Activated effector memory CD4-positive, alpha-beta T cell treated with Interleukin-2 at 50 U/mL for 16 hours (primary cell): ENCODE measurements at regions not wholly inside any gene's neighbourhood (a gene's known extent, or its start where the extent isn't known, plus 50 kb on each side); places are given as distances from the start of the nearest gene placed in this dataset.
"Not testable (repeated sequence)": the region's sequence is repeated elsewhere in the genome, so short reads cannot be mapped to it uniquely, and the experiment has no call there.

Source experiments
- DNase-seq: peaks from one replicate; pipeline ENCODE4 v3.0.0-alpha.2; 2020

DNA sequence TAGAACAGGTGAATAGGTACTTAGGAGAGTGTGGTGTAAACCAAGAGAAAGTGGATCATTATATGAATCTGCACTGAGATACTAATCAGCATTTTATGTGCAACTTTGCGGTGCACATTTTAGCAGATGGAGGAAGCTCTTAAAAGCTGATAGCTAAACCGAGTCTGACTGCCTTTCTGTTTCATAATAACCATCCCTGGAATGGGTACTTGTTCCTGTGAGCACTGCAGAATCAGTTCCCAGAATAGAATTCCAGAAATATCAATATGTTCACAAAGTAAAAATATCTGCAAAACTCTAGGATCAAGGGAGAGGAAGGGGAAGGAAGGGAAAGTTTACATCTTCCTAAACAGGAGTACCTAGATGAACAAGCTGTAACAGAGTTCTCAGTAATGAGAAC lies 432.2 kb upstream of the HNRNPA3 start:
- DNase-seq, result no peak

DNA sequence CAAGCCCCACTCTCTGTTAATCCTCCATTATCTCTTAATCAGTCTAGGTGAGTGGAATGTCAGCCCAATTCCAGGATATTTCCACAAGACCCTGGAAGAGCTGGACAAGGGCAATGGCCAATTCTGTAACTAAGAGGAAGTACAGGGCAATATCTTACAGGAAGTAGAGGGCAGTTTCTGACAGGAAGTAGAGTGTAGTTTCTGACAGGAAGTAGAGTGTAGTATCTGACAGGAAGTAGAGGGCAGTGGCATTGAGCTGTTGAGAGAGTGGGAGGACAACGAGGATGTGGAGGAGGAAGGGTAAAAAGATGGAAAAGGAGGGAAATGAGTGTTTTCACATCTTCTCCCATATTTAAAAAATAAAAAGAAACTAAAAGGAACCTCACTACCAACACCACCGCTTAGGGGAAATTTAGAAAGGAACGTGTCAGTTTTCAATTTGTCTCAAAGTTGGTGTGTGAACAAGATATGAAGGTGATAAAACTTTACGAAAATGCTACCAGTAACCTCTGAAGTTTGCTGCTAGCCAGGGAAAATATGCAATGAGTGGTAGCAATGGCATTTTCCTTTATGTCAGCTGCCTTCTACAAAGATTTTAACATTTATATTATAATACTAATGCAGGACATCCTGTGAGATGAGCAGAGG lies 430.9 kb upstream of the HNRNPA3 start:
- DNase-seq, result no peak

DNA sequence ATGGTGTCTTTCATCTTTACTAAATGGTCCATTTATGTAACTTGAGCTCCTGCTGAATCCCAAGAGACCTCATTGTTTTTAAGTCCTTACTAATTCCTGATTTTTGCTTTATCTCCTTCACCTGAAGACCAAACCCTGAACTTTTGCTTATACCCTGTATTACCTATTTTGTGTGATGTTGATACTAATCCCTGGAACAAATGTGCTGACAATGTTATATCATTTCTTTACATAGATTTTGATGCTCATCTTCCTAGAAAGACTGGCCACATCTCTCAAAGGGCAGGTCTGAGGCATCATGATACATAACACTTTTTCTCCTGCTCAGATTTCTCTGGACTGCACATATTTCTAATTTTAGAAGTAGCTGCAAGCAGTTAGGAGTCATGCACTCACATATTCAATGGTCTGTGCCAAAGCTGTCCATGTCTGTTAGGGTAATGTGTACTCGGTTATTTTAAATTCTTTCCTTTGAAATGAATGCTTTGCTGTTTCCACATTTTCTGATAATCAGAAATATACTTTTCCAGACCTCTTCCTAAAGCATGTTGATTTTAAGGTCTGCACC lies 427.9 kb upstream of the HNRNPA3 start:
- DNase-seq, result no peak

DNA sequence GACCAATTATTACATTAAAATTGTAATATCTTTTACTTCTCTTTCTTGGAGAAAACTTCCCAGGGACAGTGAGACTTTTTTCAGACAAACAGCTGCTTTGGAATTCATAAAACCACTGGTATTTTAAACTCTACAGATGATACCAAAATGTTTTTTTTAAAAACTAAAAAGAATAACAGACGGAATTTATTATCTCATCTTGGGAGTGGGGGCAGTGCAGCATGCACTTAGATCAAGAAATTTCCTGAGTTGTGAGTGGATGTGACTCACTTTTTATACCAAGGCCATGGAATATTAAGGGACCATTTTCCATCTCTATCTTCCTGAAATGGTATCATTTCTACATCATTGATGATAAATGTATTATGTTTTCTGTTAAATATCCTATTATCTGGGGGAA lies 422.8 kb upstream of the HNRNPA3 start:
- DNase-seq, result no peak

DNA sequence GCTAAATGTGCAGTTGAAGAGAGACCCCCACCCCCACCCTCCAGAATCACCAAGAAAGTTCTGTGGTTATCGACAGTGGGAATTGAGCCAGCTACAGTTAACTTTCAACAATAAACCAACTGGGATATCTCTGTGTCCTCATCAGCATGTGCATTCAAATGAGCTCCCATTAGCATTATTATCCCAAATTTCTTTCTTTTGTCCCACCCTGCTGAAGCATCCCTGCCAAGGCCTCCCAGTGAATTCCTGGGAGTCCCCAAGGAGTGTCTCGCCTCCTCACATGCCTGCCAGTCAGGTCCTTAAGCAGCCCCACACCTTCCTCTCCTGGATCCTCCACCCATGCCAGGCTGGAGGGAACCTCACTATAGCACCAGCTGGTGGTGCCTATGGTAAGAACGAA lies 422.1 kb upstream of the HNRNPA3 start:
- DNase-seq, result no peak

DNA sequence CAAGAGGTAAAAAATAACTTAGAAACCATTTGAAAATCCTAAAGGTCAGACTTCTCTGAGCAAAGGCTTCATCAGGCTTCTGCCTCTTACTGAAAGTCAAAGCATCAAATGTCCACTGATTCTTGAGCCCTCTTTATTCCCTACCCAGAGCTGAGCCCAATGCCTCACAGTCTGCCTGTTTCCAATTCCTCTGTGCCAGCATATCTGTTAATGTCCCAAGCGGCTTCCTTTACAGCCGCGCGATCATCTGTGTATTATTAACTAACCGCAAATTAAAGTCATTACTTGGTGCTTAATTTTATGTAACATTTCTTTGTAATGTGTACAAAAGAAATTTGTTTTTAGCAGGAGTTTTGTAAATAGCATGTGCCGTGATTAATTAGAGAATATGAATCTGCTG lies 418.8 kb upstream of the HNRNPA3 start:
- DNase-seq, result no peak

DNA sequence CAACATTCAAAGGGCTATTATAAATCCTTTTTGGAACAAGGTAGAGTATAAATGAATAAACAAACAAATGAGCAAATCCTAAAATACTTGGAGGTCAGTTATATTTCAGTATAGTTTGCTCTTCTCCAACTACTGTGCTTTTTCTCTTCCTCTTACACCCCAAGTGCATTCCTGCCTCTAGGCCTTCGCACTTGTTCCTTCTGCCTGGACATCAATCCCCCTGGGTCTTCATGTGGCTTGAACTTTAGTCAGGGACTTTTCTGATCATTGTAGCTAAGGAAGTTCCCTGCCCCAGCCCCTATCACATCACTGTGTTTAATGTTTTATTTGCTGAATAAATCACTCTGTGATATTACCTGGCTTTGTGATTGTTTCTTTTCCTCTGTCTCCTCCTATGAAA lies 418.2 kb upstream of the HNRNPA3 start:
- no peak for DNase-seq

DNA sequence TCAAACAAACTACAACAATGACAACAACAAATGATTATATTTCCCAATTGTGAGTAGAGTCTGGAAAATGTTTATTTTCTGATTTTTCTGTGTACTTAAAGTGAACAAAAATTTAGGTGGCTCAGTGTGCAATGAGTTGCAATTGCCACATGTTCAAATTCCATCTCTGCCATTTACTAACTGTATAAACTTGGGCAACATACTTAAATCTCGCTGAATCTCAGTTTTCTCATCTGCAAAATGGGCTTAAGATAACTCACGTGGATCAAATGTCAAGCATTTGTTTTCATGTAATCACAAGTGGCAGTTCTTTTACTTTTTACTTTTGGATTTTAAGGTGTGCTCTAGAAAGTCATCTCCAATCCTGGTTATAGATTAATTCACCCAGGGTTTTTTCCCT lies 416.8 kb upstream of the HNRNPA3 start:
- DNase-seq, result no peak

DNA sequence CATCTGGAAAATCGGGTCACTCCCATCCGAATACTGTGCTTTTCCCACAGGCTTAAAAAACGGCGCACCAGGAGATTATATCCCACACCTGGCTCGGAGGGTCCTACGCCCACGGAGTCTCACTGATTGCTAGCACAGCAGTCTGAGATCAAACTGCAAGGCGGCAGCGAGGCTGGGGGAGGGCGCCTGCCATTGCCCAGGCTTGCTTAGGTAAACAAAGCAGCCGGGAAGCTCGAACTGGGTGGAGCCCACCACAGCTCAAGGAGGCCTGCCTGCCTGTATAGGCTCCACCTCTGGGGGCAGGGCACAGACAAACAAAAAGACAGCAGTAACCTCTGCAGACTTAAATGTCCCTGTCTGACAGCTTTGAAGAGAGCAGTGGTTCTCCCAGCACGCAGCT lies 415.9 kb upstream of the HNRNPA3 start:
- not testable (repeated sequence) for DNase-seq

DNA sequence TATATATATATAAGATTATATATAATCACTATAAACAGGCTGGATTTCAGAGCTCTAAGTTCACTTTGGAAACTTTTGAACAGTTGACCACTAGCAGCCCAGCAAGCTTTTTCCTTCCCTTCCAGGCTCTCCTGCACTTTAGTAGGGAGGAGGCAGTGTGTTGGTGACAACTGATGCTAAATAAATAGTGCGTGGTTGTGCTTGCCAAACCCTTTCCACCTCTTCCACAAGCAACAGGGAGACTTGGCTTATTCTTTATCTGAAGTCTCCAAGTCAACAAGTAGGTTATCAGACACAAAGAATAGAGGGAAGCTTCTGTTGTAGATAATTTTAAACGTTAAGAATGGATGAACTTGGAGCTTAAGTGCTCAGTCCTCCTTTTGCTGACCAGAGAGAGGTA lies 408.2 kb upstream of the HNRNPA3 start:
- no peak for DNase-seq

DNA sequence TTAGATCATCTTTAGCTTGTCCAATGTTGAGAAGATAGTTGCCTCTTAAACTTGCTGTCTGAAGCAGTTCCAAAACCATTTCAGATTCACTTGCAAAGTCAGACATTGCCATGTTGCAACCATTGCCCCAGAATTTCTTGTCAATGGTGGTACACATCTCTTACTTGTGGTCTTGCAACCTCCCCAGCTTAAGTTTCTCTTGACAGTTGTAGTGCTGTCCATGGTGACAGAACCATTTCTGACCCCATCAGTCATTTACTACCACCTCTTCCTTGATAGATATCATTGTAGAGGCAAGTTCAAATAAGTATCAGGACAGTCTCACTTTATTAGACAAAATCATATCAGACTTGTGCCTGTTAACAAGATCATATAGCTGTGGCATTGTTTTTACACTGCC lies 407.2 kb upstream of the HNRNPA3 start:
- DNase-seq, result no peak

DNA sequence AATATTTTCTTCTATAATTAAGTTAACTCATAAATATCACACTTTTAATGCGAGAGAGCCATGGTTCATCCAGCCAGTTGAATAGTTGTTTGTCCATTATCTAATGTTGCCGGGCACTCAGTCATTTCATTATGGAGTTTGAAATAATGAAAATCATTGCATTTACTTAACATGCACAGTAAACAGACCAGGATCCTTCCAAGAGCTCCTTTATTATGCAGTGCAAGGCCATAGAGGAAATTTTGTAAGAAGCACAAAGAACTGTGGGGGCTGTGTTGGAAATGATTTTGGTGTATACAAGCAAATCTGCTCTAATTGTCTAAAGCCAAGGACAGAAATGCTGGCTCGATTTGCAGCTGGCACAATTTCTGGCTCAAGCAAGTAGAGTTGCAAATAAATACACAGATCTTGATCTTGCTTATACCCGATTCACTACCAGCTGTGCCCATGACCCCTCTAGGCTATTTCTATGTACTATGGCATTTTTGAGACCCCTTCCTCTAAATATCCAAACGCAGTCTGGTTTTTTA lies 400.3 kb upstream of the HNRNPA3 start:
- DNase-seq, result no peak

DNA sequence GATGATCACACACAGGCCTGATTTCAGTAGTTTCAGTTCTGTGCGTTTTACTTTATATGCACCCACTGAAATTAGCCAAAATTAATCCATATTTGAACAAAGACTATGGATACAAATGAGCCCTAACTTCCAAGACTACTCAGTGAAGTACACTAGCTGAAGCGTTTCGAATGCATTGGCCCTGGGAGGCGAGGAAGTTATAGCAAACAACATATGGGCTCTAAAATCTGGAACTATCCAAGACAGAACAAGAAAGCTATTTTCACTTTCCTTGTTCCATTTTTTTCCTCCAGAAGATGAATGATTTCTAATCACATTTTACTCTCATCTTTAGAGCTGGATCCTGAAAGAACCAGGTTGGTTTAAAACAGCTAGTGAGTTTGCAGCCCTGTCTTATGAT lies 399.4 kb upstream of the HNRNPA3 start:
- DNase-seq, result no peak

DNA sequence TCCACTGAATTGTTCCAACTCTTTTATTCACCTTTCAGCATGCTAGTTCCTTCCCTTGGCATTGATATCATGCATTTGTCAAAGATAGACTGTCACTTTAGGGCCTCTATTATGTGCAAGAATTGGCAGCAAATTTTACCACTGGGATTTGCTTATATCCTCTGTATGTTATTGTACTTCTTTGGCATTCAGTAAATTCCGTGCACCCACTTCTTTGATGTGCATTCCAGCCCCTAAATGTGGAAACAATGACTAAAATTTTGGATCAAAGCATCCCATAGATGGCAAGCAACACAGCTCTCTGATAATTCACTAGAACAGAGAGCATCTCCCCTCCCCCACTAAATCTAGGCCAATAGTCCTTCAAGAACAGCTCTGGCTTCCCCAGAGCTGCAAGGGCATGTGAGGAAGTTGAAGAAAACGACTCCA lies 399.0 kb upstream of the HNRNPA3 start:
- DNase-seq, result no peak

DNA sequence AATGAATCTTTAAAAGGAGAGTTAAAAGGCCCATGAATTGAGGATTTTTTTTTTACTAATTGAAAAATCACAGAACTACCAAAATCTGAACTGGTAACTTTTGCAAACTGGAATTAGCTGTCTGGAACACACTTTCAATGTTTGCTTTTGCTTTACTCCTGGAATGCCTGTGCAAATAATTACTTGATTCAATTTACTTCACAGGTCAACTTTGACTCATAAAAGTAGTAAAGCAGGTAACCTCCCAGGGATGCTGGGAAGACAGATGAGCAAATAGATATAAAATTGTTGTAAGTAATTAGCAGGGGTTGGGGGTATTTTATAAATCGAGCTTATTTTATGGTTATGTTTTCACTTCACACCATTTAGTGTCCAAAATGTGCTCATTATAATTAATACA lies 398.3 kb upstream of the HNRNPA3 start:
- DNase-seq, result no peak

DNA sequence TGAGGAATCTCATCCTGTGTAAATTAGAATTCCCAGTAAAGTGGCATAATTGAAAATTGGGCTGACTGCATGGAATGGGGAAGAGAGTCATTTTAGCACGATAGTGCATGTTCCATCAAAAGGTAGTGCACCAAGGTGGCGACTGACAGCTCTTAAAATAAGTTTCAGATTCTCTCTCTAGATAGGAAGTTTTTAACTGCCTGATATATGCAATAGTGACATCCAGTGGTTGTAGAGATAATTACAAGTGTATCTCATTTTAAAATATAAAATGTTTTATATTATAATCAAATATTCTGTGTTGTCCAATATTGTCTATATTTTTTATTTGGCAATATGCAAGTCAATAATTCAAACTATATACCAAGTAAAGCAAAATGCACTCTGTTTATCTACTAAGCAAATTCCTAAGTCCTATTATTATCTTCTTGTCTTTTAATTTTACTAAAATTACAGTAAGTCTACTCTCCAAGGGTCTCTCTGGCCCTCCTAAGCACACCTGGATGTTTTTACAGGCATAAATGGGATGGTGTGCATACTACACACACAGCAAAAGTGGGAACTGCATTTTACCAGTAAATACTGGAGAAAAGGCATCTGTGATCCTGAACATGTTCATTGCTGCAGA lies 397.7 kb upstream of the HNRNPA3 start:
- DNase-seq, result no peak

DNA sequence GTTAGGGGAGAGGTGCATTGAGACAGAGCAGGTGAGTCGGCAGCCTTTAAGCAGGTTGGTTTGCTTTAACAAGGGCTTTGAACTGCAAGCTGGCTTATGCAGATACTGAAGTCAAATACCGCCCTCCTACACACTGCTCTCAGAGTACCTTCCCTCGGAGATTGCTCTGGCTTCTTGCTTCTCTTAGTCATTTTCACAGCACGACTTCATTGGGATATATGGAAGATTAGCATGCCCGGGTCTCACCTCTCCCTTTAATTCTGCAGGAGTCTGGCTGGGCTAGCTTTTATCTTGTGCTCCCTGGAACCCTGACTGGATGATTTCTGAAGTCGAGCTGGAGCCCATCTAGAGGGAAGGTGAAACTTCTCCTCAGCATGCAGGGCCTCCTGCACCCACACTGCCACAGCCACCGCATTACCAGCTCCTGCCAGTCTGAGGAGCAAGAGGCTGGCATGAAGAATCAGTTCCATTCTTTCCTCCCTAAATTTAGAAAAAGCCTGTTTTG lies 395.5 kb upstream of the HNRNPA3 start:
- DNase-seq, result no peak

DNA sequence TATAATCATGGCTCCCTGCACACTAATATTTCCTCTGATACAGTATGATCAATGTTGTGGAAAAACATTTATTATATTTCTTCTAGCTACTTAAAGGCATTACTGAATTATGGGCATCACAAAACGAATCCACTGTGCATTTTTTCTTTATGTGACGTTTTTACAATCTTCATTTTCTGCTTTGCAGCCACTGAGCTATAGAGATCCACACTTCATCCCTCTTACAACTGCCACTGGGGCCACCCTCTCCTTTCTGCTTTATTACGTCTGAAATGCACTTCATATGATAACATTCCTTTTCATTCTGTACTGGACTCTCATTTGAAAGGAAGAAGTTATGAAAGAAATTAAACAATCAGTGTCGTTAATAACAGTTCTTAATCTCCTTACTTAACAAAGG lies 394.5 kb upstream of the HNRNPA3 start:
- DNase-seq, result no peak

DNA sequence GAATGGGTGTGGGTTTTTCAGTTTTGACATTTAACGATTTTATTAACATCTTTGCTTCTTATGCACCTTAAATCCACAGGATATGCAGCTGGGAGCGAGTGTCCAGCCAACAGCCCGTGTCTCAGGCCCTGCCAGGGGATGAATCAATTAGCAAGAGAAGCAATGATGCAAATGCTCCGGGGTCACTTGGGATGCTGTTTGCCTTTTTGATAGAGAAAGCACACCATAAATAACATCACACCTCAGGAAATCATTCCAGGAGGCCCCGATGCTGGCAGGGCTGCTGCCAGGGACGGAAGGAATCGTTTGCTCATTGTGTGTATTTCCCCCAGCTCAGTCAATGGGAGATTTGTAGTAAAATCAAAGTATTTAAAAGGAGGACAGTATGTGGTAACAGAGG lies 394.0 kb upstream of the HNRNPA3 start:
- no peak for DNase-seq

DNA sequence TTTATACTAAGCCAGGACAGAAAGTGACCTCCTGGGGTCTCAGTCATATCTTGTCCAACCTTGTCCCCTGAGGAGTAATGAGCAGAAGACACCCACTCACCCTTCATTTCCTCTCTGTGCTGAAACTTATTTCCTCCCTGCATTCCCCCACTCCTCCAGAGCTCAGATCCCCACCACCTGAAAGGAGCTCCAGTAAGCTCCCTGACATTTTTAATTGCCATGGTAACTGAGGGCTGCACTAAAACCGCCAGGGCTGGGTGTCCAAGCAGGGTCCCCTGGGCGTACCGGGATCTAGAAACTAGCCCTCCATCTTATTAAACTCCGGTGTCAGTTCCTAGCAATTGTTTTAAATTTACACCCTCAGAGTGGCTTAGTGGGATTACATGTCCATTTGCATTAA lies 393.3 kb upstream of the HNRNPA3 start:
- no peak for DNase-seq

DNA sequence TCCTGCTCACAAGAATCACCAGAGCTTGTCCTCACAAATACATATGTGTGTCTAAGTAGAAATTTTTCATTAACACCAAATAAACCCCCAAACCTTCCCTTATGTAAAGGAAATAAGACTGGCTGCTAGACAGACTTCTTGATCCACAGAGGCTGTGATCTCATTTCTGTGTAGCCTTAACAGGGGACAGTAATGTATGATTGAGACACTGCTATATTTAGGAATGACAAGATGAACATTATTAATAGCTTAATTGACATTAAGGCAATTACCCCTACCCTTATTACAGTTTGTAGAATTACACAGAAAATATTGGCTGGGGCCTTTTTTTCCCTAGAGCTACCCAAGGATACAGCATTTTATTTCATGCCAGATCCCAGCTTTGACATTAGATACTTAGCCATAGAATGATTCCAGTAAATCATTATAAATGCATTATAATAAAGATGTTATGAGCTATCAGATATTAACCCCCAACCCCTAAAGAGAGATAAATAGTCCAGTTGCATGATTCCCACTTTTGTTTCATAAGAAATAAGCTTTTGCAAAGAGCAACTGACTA lies 392.1 kb upstream of the HNRNPA3 start:
- DNase-seq, result no peak

DNA sequence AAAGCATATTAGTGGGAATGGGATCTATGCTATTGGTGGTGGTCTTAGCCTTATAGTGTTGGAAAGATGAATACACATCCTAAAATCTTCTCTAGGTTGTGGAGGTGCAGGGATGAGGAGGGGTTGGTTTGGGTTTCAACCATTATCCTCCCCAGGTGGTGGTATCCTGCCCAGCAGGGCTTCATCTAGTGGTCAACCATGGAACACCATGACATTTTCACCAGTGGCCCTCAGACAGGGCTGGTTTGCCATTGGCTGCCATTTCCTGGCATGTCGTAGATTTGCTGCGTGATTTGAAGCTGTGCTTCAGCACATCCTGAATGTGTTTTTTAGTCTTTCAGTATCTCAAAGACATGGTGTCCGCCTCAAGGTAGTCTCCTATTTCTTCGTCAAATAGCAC lies 391.2 kb upstream of the HNRNPA3 start:
- no peak for DNase-seq

DNA sequence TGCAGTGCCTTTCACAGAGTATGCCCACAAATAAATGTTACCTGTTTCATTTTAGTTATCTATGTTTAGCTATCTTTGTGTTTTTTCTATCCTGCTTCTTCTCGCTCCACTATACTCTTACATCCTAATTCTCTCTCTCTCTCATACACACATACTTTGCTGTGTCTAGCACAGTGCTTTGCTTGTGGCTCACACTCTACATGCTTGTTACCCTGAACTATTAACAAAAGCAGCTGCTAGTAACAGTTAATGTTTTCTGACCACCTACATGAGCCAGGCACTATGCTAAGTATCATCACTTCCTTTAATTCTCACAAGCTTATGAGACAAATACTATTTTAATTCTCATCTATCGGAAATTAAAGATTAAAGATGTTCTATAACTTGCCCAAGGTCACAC lies 390.5 kb upstream of the HNRNPA3 start:
- no peak for DNase-seq

DNA sequence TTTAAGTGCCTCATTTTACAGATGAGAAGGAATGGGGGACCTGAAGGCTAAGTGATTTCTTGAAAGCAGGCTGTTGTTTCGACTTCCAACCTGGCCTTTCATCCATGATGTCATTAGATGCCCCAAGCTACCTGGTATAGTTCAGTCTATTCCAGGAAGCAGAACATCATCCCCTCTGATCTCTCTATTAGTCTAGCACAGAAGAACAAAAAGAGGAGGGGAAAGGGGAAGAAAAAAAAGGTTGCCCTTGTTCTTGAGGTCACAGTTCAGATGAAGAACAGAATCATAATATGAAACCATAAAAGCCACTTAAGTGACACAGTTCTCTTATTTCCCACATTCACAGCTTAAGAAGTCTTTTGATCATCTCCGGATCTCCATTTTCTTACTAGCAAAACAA lies 386.2 kb upstream of the HNRNPA3 start:
- DNase-seq, result no peak
